ENCODE measurements at regions not wholly inside any gene's neighbourhood (a gene's known extent, or its start where the extent isn't known, plus 50 kb on each side); places are given as distances from the start of the nearest gene placed in this dataset.

- no peak for DNase-seq
Observed at GRCh38 chr5:7036192-7036835, 323.1 kb downstream of the TENT4A start.

- DNase-seq, result no peak
Observed at GRCh38 chr5:7039074-7039473, 325.8 kb downstream of the TENT4A start.

- DNase-seq, result no peak
Observed at GRCh38 chr5:7040111-7040510, 326.9 kb downstream of the TENT4A start.

DNA sequence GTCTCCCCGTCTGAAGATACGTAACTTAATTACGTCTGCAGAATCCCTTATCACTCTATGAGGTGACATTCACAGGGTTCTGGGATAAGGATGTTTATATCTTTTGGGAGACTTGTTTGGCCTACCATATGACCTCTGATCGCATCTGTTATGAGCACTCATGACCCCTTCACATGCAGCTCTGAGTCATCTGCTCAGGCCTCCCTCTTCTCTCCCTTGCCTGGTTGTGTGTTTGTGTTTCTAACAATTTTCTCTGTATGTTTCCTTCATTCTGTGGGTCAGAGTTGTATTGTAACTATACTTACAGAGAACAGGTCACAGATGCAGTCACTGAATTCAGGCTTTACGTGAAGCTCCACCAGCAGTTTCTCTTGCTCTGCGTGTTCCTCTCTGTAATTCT lies 330.6 kb downstream of the TENT4A start:
- no peak for DNase-seq

- no peak for DNase-seq
Observed at GRCh38 chr5:7047511-7048261, 334.5 kb downstream of the TENT4A start.

GRCh38 chr5:7050986-7051385 lies 337.8 kb downstream of the TENT4A start:
- DNase-seq, result no peak

DNA sequence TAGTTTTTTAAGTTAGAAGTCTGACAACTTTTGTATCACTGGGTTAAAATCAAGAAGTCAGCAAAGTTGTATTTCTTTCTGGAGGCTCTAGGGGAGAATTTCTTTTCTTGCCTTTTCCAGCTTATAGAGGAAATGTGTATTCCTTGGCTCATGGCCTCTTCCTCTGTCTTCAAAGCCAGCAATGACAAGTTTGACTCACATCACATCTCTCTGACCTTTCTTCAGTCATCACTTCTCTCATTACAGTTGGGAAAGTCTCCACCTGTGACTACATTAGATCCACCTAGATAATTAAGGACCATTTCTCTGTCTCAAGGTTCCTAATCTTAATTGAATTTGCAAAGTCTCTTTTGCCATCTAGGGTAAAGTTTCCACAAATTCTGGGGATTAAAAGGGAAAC lies 339.9 kb downstream of the TENT4A start:
- DNase-seq, result no peak

DNA sequence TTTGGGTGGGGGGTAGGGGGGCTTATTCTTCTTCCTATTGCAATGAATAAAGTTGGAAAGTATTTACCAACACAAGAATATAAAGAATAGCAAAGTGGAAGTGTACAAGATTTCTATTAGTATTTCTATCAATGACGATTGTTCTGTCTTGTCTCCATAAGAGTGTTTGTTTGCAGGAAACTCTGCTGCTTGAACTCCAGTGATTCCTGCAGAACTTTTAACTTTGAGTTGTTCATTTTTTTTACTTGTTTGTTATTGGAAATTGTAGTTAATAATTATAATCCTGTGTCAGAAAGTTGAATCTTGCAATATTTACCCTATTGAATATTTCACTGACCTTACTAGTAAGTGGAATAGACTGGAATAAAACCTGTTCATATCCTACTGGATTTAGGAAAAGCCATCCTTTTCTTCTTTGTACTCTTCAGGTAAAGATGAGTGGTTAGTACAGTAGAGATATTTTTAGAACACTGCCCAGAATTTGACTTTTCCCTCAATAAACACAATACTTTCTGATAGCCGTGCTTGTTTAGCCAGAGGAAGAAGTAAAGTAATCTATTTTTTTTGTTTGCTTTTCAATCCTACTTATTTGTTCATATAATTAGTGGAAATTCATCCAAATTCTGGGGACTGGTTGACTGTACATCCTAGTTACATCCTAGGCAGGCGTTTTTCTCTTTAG lies 340.4 kb downstream of the TENT4A start:
- no peak for DNase-seq

DNA sequence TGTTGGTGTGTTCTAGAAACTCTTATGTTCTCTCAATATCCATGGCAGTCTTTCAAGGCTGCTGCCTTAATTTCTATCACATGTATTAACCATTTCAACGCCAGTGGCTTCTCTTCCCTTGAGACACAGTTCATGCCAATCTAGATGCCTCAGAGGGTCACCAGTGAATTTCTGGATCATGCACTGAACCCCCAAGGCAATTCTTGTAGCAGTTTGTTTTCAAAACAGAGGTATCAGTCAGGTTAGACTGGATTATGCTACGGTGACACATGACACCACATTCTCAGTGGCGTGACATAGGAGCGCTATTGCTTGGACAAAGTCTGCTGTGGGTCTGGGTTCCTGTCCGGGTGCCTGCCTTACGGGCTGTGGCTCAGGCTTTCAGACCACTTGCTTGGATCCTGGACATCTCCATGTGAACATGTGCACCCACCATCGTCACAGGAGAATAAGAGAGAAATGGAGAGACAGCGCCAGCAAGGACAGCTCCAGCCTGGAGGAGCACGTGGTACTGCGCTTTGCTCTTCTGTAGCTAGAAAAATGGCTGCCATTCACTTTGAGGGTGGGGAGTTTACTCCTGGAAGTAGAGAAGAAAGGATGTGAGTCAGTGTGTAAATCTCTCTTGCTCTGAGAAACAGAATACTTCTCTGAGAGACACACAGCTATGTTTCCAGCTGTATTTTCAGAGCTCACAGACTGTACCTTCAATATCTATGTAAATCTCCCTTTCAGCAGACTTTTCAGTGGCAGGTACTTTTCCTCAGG lies 329.3 kb upstream of the ADCY2 start:
- DNase-seq, result no peak

GRCh38 chr5:7068156-7068555 lies 327.8 kb upstream of the ADCY2 start:
- no peak for DNase-seq

DNA sequence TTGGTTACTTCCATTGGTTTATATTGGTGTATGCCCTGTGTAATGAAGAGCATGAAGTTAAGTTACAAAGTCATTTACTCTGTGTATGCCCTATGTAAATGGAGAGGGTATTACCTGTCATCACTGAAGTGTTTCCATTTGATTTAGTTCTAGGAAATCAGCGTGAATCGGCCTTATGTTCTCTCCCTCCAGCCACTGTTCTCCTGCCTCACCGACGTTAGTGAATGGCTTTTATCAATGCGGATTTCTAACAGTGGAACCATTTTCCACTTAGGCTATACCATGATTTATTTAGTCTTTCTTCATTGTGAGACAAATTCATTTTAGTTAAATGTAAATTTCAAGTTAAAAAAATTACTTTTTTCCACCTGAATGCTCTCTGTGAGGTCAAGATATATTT lies 327.0 kb upstream of the ADCY2 start:
- DNase-seq, result no peak

DNA sequence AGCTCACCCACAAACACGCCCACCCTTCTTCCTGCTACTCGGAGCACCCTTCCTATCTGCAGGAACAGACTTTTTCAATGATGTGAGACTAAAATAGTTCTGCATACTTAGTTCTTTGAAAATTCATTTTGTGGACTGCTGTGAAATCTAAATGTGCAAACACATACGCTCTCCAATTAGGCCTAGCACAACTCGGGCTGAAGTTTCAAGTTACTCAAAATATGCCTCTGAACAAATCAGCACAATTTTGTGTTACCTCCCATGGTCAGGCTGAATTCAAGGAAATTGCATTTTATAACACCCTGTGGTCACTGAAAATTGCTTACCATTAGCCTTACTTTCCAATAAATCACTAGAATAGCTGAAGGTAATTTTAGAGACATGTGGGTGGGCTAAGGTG lies 323.8 kb upstream of the ADCY2 start:
- no peak for DNase-seq

DNA sequence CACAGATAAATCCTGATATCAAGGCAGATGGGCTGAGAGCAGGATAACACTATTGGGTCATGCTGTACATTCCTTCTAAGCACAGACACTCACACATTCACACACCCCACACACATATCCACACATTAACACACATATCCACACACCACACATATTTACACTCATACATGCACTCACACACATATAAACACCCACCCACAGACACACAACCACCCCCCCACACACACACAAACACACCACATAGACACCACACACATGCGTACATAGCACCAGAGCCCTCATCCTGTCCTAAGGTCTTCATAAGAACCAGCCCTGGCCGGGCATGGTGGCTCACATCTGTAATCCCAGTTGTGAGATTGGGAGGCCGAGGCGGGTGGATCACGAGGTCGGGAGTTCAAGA lies 322.3 kb upstream of the ADCY2 start:
- DNase-seq, result no peak

DNA sequence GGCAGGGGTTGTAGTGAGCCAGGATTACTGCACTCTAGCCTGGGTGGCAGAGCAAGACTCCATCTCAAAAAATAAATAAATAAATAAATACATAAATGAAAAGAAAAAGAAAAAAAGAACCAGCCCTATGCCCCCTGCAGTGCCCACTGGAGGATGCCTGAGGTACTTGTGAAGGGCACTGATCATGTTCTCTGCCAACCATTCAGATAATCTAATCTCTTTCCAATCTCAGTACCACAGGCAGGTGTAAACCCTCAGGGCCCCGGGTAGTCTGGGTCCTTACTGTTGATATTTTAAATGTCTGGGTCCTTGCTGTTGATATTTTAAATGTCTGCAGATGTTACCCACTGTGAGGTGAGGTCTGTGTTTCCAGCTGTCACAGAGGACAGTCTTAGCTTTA lies 321.8 kb upstream of the ADCY2 start:
- no peak for DNase-seq

DNA sequence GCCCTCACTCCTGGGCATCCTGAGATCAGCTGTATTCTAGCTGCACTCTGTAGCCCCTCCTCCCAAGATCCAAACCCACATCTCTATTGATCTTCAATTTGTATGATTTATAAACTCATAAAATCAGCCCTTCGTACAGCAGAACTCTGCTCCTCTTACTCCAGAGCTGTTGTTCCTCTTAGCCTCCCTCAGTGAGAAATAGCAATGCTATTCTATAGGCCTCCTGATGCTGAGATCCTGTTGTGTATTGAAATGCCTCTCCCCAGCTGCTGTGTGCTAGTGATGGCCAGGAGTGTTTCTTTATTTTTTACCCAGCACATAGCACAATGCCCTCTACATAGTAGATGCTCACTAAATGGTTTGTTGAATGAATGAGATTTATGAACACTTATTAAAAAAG lies 320.5 kb upstream of the ADCY2 start:
- no peak for DNase-seq

DNA sequence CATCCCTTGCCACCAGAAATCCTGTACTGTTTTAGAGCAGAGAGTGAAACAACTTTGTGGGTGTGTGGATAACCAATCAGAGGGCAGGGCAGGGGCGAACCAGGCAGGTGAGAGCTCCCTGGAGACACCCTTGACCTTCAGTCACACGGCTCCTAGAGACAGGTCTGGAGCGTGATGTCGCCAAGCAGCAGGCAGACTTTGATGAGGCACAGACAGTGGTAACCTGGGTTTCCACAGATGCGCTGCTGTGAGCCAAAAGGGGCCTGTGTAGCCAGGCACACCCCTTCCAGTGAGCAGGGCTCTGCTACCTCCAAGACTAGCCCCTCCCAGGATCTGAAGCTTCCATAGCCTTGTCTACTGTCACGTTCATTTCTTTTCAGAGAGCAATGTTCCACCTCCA lies 317.8 kb upstream of the ADCY2 start:
- no peak for DNase-seq

GRCh38 chr5:7078901-7079300 lies 317.0 kb upstream of the ADCY2 start:
- no peak for DNase-seq

DNA sequence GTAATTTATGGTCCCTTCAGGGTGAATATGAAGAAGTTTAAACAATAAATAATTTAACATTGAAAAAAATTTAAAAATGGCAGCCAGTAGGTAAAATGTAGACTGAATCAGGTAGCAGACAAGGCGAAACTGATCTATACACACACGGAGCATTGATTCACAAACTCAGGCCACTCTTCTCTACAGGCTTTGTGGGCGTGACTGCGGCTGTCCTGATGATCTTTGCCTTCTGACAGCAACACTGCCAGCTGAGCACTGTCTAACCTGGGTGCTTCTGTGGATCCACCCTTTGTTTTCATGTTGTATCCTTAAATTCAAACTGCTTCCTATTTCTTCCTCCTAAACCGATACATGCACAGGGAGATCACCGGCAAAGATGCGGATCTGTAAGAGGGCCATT lies 315.4 kb upstream of the ADCY2 start:
- no peak for DNase-seq

- no peak for DNase-seq
Observed at GRCh38 chr5:7087719-7088297, 308.1 kb upstream of the ADCY2 start.

GRCh38 chr5:7088849-7089248 lies 307.1 kb upstream of the ADCY2 start:
- no peak for DNase-seq

GRCh38 chr5:7094626-7095025 lies 301.3 kb upstream of the ADCY2 start:
- no peak for DNase-seq

DNA sequence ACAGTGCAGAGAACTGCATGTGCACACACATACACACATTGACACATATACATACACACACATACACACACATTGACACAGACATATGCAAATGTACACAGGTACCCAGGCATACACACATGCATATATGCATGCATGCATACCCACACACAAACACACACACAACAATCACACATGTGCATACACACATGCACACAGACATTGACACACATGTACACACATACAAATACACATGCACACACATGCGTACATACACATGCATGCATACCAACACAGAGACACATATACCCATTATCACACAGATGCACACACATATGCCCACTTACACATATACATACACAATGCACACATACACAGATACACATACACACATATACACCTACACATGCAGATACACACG lies 299.6 kb upstream of the ADCY2 start:
- DNase-seq, result no peak

DNA sequence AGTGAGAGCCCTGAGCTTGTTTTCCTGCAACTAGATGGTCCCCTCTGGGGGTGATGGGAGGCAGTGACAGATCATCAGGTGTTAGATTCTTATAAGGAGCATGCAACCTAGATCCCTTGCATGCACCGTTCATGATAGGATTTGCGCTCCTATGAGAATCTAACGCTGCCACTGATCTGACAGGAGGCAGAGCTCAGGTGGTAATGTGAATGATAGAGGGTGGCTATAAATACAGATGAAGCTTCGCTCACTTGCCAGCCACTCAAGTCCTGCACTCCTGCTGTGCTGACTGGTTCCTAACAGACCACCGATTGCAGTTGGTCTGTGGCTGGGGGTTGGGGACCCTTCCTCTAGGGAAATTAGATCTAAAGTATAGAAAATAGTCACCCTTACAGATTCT lies 290.6 kb upstream of the ADCY2 start:
- DNase-seq, result no peak
